GM12878 (cell line): ENCODE measurements at regions not wholly inside any gene's neighbourhood (a gene's known extent, or its start where the extent isn't known, plus 50 kb on each side); places are given as distances from the start of the nearest gene placed in this dataset.

Source experiments
- ATF3 ChIP-seq: IDR thresholded peaks from 2 replicates; pipeline ENCODE4 v1.6.1; 2011; ENCODE audit warnings: low read depth, mild to moderate bottlenecking, low read length, moderate library complexity, borderline replicate concordance; ENCODE audit errors: extremely low read depth
- CEBPZ ChIP-seq: fragments of 150-350 bp; IDR thresholded peaks from 2 replicates; pipeline ENCODE4 v1.6.1; 2016; ENCODE audit warnings: low read depth, low read length
- CTCF ChIP-seq, 3 experiments: IDR thresholded peaks in 2 of 3; conservative IDR thresholded peaks in 1 of 3; 2 replicates each; pipeline ENCODE4 v1.5.1; 2011; ENCODE audit warnings: low read depth in 3 of 3, low read length in 3 of 3, mild to moderate bottlenecking in 3 of 3, control low read depth in 2 of 3, moderate library complexity in 2 of 3, inconsistent platforms in 1 of 3, mixed read lengths in 1 of 3; ENCODE audit not compliant: control insufficient read depth in 2 of 3, insufficient read depth in 1 of 3; ENCODE audit errors: extremely low read depth in 1 of 3
- E2F4 ChIP-seq: IDR thresholded peaks from 2 replicates; pipeline ENCODE4 v1.6.1; 2012; ENCODE audit warnings: low read depth, low read length, improper control_type of control experiment
- JUND ChIP-seq: IDR thresholded peaks from 2 replicates; pipeline ENCODE4 v1.6.1; 2012; ENCODE audit warnings: low read depth, mild to moderate bottlenecking, low read length, improper control_type of control experiment, moderate library complexity
- POLR2AphosphoS2 ChIP-seq: IDR thresholded peaks from 2 replicates; pipeline ENCODE4 v1.6.1; 2011; ENCODE audit warnings: low read depth, mild to moderate bottlenecking, low read length, improper control_type of control experiment, moderate library complexity
- SMC3 ChIP-seq: IDR thresholded peaks from 2 replicates; pipeline ENCODE4 v1.6.1; 2011; ENCODE audit warnings: low read length, improper control_type of control experiment, borderline replicate concordance

GRCh38 chr3:89624494-89624893 lies 517.1 kb downstream of the EPHA3 start:
- TF ChIP-seq ATF3 (no peak), CTCF (IDR thresholded peaks at IDR 0.05 in 2 of 3, conservative IDR thresholded peaks at IDR 0.05 in 1 of 3; ENCODE audit: control insufficient read depth in 2 of 3, extremely low read depth in 1 of 3, insufficient read depth in 1 of 3, low read depth in 3 of 3, low read length in 3 of 3) (no peak), POLR2AphosphoS2 (no peak), E2F4 (no peak), SMC3 (no peak), CEBPZ (no peak), JUND (no peak)
